Suprapubic skin (tissue), 4 donors: ENCODE measurements at regions not wholly inside any gene's neighbourhood (a gene's known extent, or its start where the extent isn't known, plus 50 kb on each side); places are given as distances from the start of the nearest gene placed in this dataset.

Experiments
- DNase-seq, 2 donors: peaks; one replicate each; pipeline ENCODE4 v3.0.0-alpha.2; 2019; ENCODE audit warnings: low spot score in 2 of 2
- H3K27ac ChIP-seq: fragments of 200-600 bp; sonication (generic); one replicate; pipeline ENCODE4 v1.5.1; 2019
- H3K27me3 ChIP-seq: fragments of 200-600 bp; sonication (generic); one replicate; pipeline ENCODE4 v1.5.1; 2019
- H3K36me3 ChIP-seq: fragments of 200-600 bp; sonication (generic); one replicate; pipeline ENCODE4 v1.5.1; 2019
- H3K4me1 ChIP-seq: fragments of 200-600 bp; sonication (generic); one replicate; pipeline ENCODE4 v1.5.1; 2019
- H3K4me3 ChIP-seq: fragments of 200-600 bp; sonication (generic); one replicate; pipeline ENCODE4 v1.5.1; 2019; ENCODE audit warnings: mild to moderate bottlenecking
- H3K9me3 ChIP-seq: fragments of 200-600 bp; sonication (generic); one replicate; pipeline ENCODE4 v1.5.1; 2019
- EP300 ChIP-seq: sonication (generic); formaldehyde crosslinking; IDR thresholded peaks from one replicate; pipeline ENCODE4 v1.6.1; 2017; ENCODE audit warnings: antibody characterized with exemption
- POLR2A ChIP-seq, 2 donors: fragments of 450-650 bp; IDR thresholded peaks; one replicate each; pipeline ENCODE4 v1.6.1; 2017; ENCODE audit warnings: antibody characterized with exemption in 2 of 2, mild to moderate bottlenecking in 2 of 2, moderate library complexity in 2 of 2
- POLR2AphosphoS5 ChIP-seq, 3 donors: sonication (generic); formaldehyde crosslinking; IDR thresholded peaks; one replicate each; pipeline ENCODE4 v1.6.1; 2017; ENCODE audit warnings: antibody characterized with exemption in 3 of 3
- WGBS: methylation state at CpG from one replicate; pipeline ENCODE4 v1.1.5; 2018; 5-methylcytosine and 5-hydroxymethylcytosine counted together
- TF ChIP-seq, protein P1 (sequence below), 2 donors: fragments of 200-600 bp in 1 of 2; fragments of 450-650 bp in 1 of 2; sonication (generic) in 1 of 2; IDR thresholded peaks; one replicate each; pipeline ENCODE4 v1.5.1; 2016 to 2019; ENCODE audit warnings: antibody characterized with exemption in 2 of 2, mild to moderate bottlenecking in 1 of 2, moderate library complexity in 1 of 2

DNA sequence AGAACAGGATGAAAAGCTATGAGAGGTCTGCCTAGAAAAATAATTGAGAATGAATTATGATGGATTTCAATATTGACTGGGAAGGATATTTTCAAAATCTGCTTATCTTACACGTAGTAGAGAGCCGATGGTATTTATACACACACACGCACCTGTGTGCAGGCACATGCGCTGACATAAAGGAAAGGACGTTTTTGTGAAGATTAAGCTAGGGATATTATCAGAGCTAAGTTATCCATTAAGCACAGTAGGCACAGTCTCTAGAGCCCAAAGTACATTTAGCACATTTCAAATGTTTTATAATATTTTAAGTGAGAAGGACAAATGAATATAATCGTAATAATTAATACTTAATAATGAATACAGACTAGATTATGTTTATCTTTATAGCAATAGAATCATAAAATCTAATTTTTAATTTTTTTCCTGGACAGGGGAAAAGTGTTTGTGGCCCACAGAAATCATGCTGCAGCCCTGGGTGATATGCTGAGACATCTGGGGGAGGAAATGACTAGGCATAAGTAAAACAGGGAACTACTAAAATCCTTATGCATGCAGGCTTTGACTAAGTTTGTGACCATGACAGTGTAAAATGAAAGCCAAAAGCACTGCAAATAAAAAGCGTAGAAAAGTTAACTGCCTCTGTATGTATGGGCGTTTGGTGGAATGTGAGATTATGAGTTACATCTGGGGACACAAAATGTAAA, 146.1 kb downstream of the KITLG start:
- H3K9me3 ChIP-seq, result peaks cover 4% of the 10 kb centered on the region
- no peak overlapping the region for H3K4me3 ChIP-seq
- H3K36me3 ChIP-seq, result no peaks in the 10 kb centered on the region
- no peak for DNase-seq
- 80% methylated on average over 8 of the region's 8 CpGs for WGBS
- H3K27ac ChIP-seq, result no peak overlapping the region
- H3K4me1 ChIP-seq, result no peaks in the 10 kb centered on the region
- H3K27me3 ChIP-seq, result no peaks in the 10 kb centered on the region
- TF ChIP-seq, protein P1, sequence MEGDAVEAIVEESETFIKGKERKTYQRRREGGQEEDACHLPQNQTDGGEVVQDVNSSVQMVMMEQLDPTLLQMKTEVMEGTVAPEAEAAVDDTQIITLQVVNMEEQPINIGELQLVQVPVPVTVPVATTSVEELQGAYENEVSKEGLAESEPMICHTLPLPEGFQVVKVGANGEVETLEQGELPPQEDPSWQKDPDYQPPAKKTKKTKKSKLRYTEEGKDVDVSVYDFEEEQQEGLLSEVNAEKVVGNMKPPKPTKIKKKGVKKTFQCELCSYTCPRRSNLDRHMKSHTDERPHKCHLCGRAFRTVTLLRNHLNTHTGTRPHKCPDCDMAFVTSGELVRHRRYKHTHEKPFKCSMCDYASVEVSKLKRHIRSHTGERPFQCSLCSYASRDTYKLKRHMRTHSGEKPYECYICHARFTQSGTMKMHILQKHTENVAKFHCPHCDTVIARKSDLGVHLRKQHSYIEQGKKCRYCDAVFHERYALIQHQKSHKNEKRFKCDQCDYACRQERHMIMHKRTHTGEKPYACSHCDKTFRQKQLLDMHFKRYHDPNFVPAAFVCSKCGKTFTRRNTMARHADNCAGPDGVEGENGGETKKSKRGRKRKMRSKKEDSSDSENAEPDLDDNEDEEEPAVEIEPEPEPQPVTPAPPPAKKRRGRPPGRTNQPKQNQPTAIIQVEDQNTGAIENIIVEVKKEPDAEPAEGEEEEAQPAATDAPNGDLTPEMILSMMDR (IDR thresholded peaks at IDR 0.05), result no peak
- TF ChIP-seq POLR2AphosphoS5 (IDR thresholded peaks at IDR 0.05), result no peak
- TF ChIP-seq EP300, result no peak
- TF ChIP-seq POLR2A (IDR thresholded peaks at IDR 0.05), result no peak

DNA sequence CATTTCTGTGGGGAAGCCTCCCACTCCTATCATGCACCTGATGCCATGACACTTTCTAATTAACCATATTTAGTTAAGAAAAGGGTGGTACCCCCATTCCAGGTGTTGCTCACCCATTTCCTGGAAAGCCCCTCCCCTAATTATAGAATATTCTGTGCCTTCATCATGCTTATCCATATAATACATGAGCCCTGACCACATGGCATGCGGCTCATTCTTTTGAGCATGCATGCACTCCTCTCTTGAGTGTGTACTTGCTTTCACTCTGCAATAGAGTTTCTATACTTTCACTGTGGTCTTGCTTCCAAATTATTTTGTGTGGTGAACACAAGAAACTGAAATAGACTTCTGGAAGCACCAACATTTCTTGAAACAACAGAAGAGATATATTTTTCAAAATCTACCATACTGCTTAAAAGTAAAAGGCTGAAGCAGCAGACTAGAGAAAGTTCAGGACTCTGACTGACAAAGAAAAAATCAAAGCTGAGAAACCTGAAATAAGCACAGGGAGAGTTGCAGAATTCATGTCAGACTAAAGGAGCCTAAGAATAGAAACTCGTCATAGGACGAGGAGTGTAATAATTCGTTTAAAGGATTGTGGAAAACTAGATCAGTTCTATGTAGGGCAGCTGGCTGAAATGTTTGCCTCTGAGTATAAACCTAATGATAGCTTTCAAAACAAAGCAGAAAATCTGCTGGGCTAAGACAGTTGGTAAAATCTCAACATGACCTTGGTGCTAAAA, 144.8 kb downstream of the KITLG start:
- Histone ChIP-seq H3K36me3 (no peaks in the 10 kb centered on the region), H3K27me3 (no peaks in the 10 kb centered on the region), H3K4me1 (no peaks in the 10 kb centered on the region), H3K4me3 (no peak overlapping the region), H3K9me3 (peaks cover 5% of the 10 kb centered on the region), H3K27ac (no peak overlapping the region)
- 71% methylated on average over 4 of the region's 4 CpGs for WGBS
- TF ChIP-seq EP300, result no peak
- TF ChIP-seq POLR2A (IDR thresholded peaks at IDR 0.05), result no peak
- no peak for TF ChIP-seq POLR2AphosphoS5 (IDR thresholded peaks at IDR 0.05)
- TF ChIP-seq, protein P1 (IDR thresholded peaks at IDR 0.05), result no peak
- DNase-seq, result no peak

DNA sequence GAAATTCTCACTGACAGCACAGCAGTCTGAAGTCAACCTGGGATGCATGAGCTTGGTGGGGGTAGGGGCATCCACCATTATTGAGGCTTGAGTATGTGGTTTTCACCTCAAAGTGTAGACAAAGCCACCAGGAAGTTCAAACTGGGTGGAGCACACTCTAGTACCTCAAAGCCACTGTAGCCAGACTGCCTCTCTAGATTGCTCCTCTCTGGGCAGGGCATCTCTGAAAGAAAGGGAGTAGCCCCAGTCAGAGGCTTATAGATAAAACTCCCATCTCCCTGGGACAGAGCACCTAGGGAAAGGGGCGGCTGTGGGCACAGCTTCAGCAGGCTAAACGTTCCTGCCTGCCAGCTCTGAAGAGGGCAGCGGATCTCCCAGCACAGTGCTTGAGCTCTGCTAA, 143.0 kb downstream of the KITLG start:
- WGBS, result no CpG with 5 or more reads among the region's 3 CpGs
- DNase-seq, result no peak
- Histone ChIP-seq H3K4me3 (no peak overlapping the region), H3K27ac (no peak overlapping the region), H3K36me3 (no peaks in the 10 kb centered on the region), H3K9me3 (peaks cover 5% of the 10 kb centered on the region), H3K4me1 (no peaks in the 10 kb centered on the region), H3K27me3 (no peaks in the 10 kb centered on the region)
- TF ChIP-seq POLR2AphosphoS5 (IDR thresholded peaks at IDR 0.05), result no peak
- no peak for TF ChIP-seq POLR2A (IDR thresholded peaks at IDR 0.05)
- TF ChIP-seq, protein P1 (IDR thresholded peaks at IDR 0.05), result no peak
- no peak for TF ChIP-seq EP300
